RWPE2 (cell line): ENCODE measurements at regions not wholly inside any gene's neighbourhood (a gene's known extent, or its start where the extent isn't known, plus 50 kb on each side); places are given as distances from the start of the nearest gene placed in this dataset.

Experiments
- ATAC-seq: fragments of 200-7000 bp; cut with Tn5 transposase; 3 replicates; pipeline ENCODE4 v1.9.1; 2021; ENCODE audit warnings: low read depth
- DNase-seq: peaks from one replicate; pipeline ENCODE4 v3.0.0-alpha.2; 2020; ENCODE audit warnings: low spot score
- H3K27ac ChIP-seq: fragments of 450-650 bp; 2 replicates; pipeline ENCODE4 v1.5.1; 2017; ENCODE audit warnings: mild to moderate bottlenecking; ENCODE audit not compliant: poor library complexity, severe bottlenecking
- H3K27me3 ChIP-seq: fragments of 250-450 bp; sonication (Bioruptor Pico); 2 replicates; pipeline ENCODE4 v1.5.1; 2021; ENCODE audit warnings: mild to moderate bottlenecking, moderate library complexity; ENCODE audit not compliant: insufficient read depth, poor library complexity, severe bottlenecking
- H3K36me3 ChIP-seq: fragments of 250-450 bp; sonication (Bioruptor Pico); 2 replicates; pipeline ENCODE4 v1.5.1; 2020; ENCODE audit warnings: low read depth, mild to moderate bottlenecking, moderate library complexity
- H3K4me1 ChIP-seq: fragments of 250-450 bp; sonication (Bioruptor Pico); 2 replicates; pipeline ENCODE4 v1.5.1; 2021; ENCODE audit warnings: mild to moderate bottlenecking, moderate library complexity; ENCODE audit not compliant: insufficient read depth, poor library complexity, severe bottlenecking
- H3K4me3 ChIP-seq: fragments of 250-450 bp; sonication (Bioruptor Pico); 2 replicates; pipeline ENCODE4 v1.5.1; 2021; ENCODE audit warnings: mild to moderate bottlenecking, moderate library complexity; ENCODE audit not compliant: severe bottlenecking
- H3K9me3 ChIP-seq: fragments of 250-450 bp; sonication (Bioruptor Pico); 2 replicates; pipeline ENCODE4 v1.5.1; 2021; ENCODE audit warnings: mild to moderate bottlenecking, moderate library complexity; ENCODE audit not compliant: severe bottlenecking
- TF ChIP-seq, protein P1 (sequence below): fragments of 450-650 bp; IDR thresholded peaks from one replicate; pipeline ENCODE4 v1.5.1; 2017; ENCODE audit warnings: mild to moderate bottlenecking, moderate library complexity; ENCODE audit not compliant: poor library complexity, severe bottlenecking

DNA sequence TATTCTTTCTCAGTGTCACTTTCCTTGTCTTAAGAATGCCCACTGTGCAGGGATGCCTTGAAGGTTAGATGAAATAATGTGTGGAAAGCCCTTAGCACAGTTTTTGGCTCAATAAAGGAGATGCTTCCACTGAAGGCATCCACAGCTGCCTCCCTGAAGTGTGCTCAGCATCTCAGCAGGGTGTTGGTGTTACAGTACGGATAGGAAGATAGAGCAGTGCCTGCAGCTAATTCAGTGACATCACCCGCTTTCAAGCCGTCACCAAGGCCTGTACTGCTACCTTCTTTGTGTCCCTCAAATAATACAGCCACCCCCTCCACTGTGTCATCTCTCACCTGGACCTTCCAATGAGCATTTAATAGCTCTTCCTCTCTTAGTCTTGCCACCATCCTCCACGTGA is 59.0 kb downstream of the NDUFS5 start:
- H3K4me1 ChIP-seq: no peaks in the 10 kb centered on the region

DNA sequence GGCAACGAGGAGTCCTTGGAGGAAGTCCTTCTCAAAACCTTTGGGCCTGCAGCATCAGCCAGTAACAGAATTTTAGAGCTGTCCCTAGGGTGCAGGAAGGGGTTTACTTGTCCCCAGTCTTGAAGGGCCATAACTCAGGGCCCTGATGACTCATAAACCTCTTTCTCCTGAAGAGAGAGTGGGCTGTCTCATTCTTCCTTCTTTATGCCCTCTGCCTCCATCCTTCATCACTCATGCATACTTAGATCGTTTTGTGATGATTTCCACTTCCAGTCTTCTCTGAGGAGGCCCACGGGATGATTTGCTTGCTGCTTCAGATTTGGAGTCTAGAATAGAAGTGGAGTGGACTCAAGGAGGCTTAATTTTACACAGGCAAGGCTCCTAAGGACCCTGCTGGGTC is 60.2 kb downstream of the NDUFS5 start:
- H3K36me3 ChIP-seq: no peaks in the 10 kb centered on the region
- no peak for DNase-seq
- H3K4me1 ChIP-seq: no peaks in the 10 kb centered on the region
- TF ChIP-seq, protein P1, sequence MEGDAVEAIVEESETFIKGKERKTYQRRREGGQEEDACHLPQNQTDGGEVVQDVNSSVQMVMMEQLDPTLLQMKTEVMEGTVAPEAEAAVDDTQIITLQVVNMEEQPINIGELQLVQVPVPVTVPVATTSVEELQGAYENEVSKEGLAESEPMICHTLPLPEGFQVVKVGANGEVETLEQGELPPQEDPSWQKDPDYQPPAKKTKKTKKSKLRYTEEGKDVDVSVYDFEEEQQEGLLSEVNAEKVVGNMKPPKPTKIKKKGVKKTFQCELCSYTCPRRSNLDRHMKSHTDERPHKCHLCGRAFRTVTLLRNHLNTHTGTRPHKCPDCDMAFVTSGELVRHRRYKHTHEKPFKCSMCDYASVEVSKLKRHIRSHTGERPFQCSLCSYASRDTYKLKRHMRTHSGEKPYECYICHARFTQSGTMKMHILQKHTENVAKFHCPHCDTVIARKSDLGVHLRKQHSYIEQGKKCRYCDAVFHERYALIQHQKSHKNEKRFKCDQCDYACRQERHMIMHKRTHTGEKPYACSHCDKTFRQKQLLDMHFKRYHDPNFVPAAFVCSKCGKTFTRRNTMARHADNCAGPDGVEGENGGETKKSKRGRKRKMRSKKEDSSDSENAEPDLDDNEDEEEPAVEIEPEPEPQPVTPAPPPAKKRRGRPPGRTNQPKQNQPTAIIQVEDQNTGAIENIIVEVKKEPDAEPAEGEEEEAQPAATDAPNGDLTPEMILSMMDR: no peak
- ATAC-seq: no peak
- peaks cover 10% of the 10 kb centered on the region for H3K27me3 ChIP-seq
- no peak overlapping the region for H3K4me3 ChIP-seq
- no peak overlapping the region for H3K27ac ChIP-seq
- no peaks in the 10 kb centered on the region for H3K9me3 ChIP-seq

More for the DNA sequence above, 59.0 kb downstream of the NDUFS5 start:
- Histone ChIP-seq H3K9me3 (no peaks in the 10 kb centered on the region), H3K27ac (no peak overlapping the region), H3K27me3 (peaks cover 13% of the 10 kb centered on the region), H3K4me3 (no peak overlapping the region), H3K36me3 (no peaks in the 10 kb centered on the region)
- DNase-seq (no peak), ATAC-seq (no peak)
- TF ChIP-seq, protein P1: no peak

DNA sequence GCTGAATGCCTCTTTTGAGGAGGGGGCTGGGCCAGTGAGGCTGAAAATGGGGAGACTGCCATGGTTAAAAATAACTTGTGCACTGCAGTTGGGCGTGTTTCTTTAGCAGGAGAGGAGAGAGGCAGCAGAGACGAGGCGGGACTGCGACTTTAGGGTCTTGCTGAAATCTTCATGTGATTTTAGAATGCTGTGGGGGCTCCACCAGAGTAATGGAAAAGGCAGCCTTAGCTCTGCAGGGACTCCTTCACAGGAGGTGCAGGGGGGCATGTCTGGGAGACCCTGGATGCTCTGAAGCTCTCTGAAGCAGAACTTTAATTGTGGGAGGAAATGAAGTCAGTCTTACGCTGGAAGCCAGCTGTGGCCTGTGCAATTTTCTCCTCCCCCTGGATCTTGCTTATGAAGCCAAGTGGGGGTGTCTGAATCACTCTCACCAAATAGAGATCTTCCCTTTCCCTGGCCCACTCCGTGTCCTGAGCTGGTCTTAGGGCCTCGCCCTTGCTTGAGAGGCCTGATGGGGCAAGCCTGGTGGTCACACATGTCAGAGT is 60.8 kb downstream of the NDUFS5 start:
- TF ChIP-seq, protein P1: no peak
- Histone ChIP-seq H3K4me1 (no peaks in the 10 kb centered on the region), H3K9me3 (no peaks in the 10 kb centered on the region), H3K27ac (no peak overlapping the region), H3K27me3 (peaks cover 10% of the 10 kb centered on the region), H3K36me3 (no peaks in the 10 kb centered on the region), H3K4me3 (no peak overlapping the region)
- DNase-seq: no peak
- no peak for ATAC-seq

DNA sequence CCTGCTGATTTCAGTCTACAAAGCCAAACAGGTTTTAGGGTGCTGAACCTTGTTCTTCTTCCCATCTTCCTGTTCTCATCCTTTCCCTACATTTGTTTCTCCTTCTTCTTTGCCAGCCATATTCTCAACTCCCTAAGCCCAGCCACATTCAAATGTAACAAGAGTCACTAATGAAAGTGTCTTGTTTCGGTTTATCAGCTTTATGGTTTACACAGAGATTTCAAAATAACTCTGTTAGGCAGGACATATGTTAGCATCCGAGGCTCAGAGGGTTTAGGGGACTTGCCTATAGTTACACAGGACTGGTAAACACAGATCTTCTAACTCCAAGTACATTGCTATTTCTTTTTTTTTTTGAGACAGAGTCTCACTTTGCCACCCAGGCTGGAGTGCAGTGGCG is 61.3 kb downstream of the NDUFS5 start:
- ATAC-seq (no peak), DNase-seq (no peak)
- Histone ChIP-seq H3K36me3 (no peaks in the 10 kb centered on the region), H3K27ac (no peak overlapping the region), H3K4me3 (no peak overlapping the region), H3K27me3 (peaks cover 5% of the 10 kb centered on the region), H3K9me3 (no peaks in the 10 kb centered on the region), H3K4me1 (no peaks in the 10 kb centered on the region)
- TF ChIP-seq, protein P1: no peak

DNA sequence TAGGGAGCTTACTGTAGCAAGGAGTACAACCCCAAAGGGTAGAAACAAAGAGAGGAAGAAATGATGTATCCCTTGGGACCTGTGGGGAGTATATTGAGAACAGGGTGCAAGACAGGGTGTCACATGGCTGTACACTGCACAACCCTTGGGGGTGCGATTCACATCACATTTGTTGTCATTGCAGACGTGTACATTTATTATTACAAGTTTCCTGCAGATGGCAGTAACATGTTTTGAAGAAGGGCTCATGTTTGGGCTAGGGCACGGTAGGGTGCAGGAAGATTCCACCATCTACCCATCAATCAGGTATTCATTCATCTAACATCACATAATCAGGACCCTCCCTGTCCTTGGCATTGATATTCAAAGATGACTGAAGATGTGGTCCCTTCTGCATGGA is 62.5 kb downstream of the NDUFS5 start:
- H3K27me3 ChIP-seq: no peaks in the 10 kb centered on the region
- no peak overlapping the region for H3K4me3 ChIP-seq
- TF ChIP-seq, protein P1: no peak
- H3K36me3 ChIP-seq: no peaks in the 10 kb centered on the region
- H3K4me1 ChIP-seq: no peaks in the 10 kb centered on the region
- no peak overlapping the region for H3K27ac ChIP-seq
- no peaks in the 10 kb centered on the region for H3K9me3 ChIP-seq
- ATAC-seq (no peak), DNase-seq (no peak)
